GM18517 (cell line): ENCODE measurements at regions not wholly inside any gene's neighbourhood (a gene's known extent, or its start where the extent isn't known, plus 50 kb on each side); places are given as distances from the start of the nearest gene placed in this dataset.
"Not testable (repeated sequence)": the region's sequence is repeated elsewhere in the genome, so short reads cannot be mapped to it uniquely, and the experiment has no call there.

Experiments used
- ATAC-seq: cut with Tn5 transposase; IDR thresholded peaks from one replicate; pipeline ENCODE4 v1.9.1; 2021; ENCODE audit warnings: mild to moderate bottlenecking, moderate library complexity; ENCODE audit not compliant: unreplicated experiment

DNA sequence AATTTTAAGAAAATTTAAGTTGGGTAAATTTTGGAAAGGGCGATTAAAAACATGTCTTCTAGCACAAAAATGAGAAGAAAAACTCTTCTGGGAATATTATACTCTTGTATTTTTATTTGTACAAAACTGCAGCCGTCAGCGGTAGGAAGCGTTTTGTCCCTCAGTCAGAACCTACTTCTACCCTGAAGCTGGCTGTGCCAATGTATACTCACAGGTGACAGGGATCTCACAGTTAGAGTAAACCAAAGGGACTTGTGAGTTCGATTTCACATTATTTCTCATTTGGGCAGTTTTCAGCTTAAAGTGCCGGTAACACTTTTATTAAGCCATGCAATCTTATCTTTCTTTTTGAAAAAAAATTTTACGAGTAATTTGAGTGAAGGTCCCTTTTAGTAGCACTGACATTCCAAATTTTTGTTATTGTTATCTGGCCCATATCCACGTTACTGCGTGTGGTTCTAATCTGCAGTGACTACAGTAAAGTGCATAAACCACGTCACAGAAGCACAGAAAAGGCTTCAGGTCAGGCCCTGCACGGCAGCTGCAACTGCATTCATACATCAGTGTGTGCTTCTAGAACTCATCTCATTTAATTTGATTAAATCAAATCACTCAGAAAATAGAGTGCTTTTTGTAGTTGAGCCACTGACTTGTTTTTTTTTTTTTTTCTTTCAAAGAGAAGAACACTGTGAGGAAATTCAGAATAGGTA is 387.3 kb downstream of the LIG4 start:
- no peak for ATAC-seq

DNA sequence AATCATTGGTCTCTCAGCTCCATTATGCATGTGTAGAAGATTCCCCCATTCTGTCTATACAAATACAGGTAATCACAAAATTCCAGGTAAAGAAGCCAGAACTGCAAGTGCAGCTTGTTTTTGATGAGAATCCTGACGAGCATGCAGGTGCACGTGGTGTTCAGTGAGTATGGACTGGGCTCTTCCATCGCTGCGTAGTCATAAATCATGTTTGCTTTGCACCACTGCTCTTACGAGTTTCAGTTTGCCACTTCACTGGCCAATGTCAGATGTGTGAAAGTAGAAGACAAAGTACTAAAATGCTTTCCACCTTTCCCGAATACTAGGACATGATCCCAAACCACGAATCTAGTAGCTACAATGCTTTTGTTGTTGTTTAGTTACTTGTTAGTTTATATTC is 390.7 kb downstream of the LIG4 start:
- ATAC-seq: no peak

DNA sequence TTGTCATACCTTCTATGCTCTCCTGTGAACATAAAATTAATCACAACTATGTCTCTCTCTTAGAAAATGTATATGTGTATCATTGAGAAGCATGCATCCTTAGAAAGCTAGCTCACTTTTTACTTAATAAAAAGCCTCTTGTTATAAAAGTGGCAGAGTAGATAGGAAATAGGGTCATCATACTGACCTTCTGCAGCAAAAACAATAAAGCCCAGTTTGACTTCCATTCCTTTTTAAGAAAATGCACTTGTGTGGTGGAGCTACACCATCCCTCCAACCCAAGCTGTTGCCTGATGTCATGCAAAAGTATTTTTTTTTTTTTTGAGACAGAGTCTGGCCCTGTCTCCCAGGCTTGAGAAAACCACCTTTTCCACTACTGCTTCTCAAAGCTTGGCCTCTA is 393.3 kb downstream of the LIG4 start:
- no peak for ATAC-seq

DNA sequence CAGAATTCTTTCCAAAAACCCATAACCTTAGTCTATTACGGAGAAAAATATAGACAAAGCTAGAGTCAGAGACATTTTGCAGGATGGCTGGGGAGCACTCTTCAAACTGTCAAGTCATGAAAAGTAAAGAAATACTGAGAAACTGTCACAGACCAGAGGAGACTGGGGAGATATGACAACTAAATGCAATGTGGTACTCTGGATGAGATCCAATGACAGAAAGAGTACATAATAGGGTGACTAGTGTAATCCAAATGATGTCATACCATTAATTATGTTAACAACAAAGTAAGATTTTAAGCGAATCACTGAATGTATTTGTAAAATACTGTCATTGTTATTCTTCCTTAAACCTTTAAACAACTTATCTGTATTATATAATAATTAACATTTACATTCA is 393.8 kb downstream of the LIG4 start:
- ATAC-seq: no peak

DNA sequence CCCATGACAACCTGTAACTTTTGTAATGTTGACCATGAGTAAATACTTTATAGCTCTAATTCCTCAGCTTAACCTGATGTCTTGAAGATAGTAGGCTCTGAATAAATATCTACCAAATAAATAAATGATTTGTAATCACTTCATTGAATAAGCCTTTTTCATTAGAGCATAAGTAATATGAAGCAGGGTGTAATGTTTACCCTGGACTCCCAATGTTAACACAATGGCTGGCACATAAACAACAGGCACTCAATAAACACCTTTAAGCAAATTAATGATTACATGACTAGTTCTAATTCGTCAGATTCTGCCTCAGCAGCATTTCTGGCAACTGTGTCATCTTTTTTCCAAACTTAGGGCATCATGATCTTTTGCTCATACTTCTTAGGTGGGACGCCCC is 396.3 kb downstream of the LIG4 start:
- no peak for ATAC-seq

DNA sequence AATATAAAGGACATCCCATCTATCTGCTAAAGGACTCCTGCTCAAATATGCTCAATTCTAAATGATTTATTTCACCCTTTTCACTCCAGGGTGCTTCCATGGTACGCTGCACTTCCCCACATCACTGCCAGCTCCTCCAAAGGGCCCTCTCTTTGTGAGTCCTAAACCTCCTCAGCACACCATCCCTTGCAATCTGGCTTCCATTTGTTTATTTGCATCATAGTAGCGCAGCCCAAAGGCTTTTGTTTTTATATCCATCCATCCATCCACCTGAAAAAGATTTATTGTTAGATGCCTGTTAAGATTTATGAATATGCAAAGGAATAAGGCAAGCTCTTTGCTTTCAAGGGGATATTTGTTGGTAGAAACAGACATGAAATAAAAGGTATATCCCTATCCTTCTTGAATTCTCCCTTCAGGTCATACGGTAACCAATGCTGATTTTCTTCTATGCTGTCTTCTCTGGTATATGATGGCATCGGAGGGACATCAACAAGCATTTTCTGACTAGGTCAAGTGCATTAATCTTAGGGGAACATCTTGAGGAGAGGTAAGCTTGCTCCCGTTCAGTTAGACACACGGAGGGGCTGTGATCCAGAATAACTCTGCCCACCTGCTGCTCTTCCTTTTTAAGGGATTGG is 397.6 kb downstream of the LIG4 start:
- no peak for ATAC-seq

DNA sequence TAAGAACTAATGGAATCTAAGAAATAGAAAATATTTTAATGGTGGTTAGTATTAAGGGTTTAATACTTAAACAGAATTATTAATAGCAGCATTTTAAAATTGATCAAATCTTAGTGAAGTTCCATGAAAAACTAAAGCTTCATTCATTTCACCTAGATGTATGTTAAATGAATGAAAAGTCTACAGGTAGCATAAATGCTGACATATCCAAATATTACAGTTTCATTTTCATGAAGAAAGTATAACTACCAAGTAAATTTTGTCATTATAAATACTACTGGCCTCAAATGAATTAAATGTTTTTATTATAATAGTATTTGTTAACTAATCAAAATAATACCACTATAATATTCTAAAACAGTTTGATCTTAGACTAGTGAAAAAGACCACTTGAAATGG is 403.3 kb downstream of the LIG4 start:
- ATAC-seq: no peak

DNA sequence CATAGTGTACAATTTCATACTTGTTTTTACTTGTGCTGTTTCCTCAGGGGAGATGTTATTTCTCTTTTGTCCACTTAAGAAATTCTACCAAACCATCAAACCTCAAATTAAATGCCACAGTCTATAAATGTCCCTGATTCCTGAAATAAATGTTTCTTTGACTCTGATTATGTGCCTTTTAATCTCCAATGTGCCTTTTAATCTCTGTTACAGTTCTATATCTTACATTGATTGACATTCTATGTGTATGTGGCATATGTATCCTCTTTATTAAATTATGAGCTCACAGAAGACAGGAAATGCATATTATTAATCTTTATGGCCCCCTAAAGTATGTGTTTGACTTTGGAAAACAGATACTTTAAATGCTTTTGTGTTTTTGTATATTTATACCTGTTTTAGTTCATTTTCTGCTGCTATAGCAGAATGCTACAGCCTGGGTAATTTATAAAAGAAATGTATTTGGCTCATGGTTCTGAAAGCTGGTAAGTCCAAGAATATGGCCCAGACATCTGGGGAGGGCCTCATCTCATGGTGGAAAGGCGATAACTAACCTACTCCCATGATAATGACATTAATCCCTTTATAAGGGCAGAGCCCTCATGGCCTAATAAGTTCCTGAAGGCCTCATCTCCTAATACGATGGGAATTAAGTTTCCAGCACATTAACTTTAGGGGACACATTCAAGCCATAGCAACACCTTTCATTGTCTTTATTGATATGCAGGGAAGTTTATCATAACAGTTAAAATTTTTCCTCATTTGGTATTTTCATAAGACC is 403.9 kb downstream of the LIG4 start:
- ATAC-seq: no peak

DNA sequence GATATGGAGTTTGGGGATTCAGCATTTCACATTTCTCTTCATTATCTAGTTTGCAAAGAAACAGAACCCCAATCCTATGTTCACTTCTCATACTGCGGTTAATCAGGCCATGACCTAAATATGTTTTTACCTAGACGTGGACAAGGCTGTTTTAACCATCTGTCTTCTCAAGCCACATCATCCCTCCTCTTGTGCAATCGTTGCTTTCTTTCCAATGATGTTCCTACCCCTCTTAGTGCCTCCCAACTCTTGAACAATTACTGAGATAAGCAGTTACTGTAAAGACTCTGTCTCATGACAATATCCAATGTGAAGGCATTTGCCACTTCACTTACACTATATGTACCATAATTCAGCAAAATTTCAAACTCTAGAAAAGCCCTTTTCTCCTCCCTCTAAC is 406.2 kb downstream of the LIG4 start:
- ATAC-seq: no peak

DNA sequence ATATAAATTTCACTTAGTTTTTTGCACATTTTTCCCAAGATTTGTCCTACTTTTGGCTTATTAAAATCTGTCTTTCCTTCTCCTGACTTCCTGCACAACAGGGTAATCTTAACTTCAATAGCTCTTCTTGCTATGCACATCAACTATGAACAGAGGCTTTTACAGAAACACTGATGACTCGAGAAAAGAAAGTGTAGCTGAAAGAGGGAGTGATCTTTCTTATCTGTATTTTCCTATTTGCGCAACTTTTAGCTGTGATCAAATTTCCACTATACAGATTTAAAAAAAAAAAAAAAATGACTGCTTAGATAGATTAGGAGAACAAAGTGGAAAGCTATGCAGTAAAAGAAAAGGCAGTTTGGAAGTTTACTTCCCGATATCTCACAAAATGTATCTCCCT is 406.9 kb downstream of the LIG4 start:
- no peak for ATAC-seq

DNA sequence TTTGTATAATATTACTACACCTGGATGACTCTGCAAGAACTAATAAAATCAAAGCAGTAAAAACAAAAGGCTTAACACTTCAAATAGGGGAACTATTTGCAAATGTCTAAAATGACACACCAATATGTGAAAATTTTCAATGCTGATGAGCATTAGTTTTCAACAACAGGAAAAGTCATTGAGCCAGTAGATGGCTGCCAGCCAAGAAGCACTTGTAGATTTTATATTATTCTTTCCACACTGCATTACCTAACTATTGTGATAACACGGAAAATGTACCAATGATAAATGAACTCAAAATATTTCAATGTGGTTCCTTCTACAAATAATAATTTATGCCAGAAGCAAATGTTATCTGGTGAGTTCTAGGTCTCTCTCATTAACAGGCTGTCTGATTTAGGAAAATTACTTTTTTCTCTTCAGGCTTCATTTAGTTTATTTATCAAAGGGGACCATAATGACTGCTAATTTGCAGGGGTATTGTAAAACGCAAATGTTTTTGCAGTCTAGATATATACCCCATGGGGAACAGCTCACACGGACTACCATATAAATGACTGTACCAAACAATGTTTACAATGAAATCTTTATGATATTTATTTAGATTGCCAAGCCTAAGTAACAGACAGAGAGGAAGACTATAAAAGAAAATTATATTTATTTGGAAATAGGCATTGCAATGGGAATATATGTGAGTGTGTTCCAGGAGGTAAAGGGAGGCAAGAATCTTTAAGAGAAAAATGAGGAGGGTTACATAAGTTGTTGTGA is 407.8 kb downstream of the LIG4 start:
- no peak for ATAC-seq

DNA sequence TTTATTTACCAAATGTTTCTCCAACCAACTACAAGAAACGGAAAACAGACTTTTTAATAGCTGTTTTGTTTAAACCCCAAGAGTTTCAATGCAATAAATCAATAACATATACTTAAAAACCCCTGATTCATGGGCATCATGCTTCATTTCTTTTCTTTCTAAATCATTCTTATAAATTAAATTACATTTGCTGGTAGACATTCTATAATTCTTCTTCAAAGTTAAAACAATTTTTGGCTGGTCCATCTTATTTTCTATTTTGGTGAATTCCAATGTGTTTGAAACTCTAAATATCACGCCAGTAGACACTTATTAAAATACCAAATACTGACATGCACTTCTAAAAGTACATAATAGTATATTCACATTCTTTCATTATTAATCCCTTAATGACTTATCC is 408.6 kb downstream of the LIG4 start:
- ATAC-seq: no peak

DNA sequence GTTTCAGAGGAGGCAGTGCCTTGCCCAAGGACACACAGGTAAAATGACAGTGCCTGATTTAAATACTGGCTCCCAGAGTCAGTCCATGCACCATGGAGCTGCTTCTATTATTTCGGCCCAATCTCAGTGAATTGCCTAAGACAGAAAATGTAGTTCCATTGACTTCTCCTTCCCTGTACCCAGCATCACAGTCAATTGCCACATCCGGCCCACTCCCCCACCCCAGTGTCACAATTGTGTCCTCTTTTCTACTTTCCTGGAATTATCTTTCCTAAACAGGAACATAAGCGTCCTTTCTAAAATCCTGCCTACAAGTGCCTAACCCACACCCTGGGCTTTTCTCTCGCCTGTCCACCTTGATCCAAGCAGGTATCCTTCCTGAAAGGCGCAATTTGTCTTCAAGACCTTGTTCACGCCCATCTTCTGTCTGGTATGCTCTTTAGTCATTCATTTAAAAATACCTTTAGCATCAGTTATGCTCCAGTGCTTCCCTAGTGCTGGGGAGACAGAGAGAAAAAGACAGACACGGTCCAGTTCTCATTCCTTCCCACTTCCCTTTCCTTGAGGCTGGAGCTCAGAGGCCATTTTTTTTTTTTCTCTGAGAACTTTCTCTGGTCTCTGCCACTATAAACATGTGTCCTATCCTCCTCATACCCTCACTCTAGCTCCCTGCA is 411.4 kb downstream of the LIG4 start:
- ATAC-seq: no peak

DNA sequence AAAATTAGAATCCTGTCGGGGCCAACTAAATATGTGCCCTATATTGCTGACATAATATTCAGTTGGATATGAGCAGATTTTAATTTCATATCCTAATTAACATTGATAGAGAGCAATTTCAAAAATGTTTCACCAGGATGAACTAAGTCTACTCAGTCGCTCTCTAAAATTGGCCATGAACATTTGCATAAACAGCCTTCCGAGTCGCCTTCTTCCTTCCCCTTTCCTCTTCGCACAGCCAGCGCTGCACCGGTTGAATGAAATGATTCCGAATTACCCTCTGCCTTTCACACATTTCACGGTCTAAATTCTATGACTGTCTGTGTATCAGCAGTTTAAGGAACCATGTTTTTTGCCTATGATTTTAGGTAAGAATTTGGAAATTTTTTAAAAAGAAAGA is 413.7 kb downstream of the LIG4 start:
- no peak for ATAC-seq

DNA sequence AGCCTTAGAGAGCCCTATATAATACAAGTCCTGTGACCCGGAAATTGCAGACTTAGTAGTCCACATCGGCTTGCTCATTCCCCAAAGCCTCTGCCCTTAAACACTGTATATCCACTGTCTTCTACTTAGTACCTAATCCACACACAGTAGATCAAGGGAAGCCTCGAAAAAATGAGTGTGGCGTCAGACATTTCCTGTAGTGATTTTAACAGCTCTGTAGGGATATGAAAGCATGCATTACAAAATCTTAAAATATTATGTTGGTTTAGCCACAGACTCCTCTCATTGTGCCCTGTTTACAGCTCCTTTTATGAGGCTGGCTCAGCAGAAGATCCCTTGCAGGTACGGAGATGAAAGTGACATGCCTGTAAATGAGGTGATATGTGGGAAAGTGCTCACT is 416.3 kb downstream of the LIG4 start:
- ATAC-seq: no peak

DNA sequence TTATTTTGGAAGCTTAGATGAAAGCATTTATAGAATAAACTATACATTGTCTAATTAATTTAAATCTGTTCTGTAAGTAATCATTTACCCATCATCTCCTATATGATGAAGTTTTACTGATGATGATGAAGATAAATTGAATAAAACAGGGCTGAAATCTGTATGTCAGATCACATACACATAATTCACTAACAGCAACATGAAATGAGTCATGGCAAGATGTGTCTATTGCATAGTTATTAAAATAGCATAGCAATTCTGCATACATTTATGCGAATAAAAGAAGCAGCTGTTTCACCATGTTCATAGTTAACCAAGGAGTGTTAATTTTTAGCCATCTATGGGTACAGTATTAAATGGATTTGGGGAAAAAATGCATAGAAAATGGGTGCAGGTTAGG is 424.9 kb downstream of the LIG4 start:
- no peak for ATAC-seq

DNA sequence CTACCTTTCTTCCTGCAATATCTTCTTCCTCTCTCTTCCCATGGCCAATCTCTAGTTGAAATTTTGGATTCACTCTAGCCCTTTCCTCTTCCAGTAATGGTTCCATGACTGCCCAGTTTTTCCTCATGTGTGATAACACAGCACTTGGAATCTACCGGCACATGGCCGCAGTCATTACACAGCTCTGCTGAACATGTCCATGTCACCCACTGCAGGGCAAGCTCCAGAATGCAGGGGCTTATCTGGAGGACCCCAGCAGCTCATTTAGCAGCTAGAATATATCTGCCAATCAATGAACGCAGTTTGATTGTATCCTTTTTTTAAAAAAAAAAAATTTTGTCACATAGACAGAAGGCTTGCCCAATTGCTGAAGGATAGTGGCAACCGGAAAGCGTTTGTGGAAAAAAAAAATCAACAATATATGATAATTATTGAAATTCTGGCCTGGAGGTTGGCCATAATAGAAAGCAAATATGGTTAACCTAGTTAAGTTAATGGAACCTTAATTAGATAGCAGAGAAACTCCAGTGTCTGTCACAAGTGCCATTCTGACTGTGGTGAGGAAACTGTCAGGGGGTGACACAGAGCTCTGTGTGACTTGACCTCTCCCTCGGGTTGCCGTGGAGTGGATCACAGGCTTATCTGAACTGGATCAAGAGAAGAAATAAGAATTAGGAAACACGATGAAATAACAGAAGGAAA is 426.7 kb downstream of the LIG4 start:
- no peak for ATAC-seq

DNA sequence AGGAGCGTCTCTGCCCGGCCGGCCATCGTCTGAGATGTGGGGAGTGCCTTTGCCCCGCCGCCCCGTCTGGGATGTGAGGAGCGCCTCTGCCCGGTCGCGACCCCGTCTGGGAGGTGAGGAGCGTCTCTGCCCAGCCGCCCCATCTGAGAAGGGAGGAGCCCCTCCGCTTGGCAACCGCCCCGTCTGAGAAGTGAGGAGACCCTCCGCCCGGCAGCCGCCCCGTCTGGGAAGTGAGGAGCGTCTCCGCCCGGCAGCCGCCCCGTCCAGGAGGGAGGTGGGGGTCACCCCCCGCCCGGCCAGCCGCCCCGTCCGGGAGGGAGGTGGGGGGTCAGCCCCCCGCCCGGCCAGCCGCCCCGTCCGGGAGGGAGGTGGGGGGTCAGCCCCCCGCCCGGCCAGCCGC is 432.7 kb downstream of the LIG4 start:
- not testable (repeated sequence) for ATAC-seq

DNA sequence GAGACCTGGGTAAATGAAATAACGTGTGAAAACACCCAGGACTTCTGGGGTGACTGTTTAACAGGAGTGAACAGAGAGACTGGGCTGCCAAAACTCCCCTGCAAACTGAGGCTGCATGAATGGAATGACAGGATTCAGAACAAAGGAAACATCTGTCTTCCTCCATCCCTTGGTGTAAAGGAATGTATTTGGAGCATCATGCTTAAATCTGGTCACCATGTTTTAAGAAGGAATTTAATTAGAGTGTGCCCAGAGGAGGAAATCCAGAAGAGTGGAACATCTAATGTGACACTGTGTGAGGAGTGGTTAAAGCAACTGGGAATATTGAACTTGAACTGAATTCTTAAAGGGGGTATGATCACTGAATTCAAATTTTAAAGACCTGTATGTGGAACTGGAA is 437.2 kb downstream of the LIG4 start:
- ATAC-seq: no peak

DNA sequence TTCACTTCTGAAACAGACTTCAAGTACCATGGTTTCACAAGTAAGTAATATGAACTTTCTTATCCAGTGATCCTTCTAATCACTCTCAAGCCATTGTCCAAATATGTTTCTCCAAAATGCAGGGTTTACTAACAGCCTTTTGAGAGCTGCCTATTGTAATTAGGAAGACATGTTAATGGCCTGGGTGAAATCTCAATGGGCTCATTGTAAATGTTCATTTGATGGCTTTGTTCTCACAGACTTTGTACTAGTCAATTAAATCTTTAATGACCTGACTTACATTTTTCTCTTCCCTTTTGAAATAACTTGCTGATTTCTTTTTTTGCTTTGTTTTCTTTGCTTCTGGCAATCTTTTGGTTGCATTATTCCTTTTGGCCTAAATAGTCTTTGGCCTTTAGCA is 444.8 kb downstream of the LIG4 start:
- no peak for ATAC-seq
